ENCODE measurements at regions not wholly inside any gene's neighbourhood (a gene's known extent, or its start where the extent isn't known, plus 50 kb on each side); places are given as distances from the start of the nearest gene placed in this dataset.

DNA sequence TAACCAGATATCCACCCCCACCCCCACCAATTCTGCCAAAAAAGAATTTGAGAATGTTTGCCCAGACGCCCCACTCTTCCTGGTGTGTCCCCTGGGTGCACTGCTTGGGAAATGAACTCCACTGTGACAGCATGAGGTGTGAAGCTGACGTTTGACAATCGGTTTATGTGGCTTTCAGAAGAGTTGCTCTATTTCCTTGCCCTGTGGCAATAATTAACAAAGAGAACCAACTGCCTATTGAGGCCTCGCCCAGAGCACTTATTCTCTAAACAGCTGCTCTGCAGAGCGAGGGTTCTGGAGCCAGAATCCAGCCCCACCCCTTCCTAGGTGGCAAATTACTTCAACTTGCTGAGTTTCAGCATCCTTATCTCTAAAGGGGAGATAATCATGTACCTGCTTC is 115.8 kb upstream of the SIX3 start:
- no peak overlapping the region for H3K4me3 ChIP-seq (ENCODE audit: low read depth, low read length)
- no peaks in the 10 kb centered on the region for H3K36me3 ChIP-seq (ENCODE audit: control insufficient read depth, insufficient read depth, low read length)
- no peaks in the 10 kb centered on the region for H3K27me3 ChIP-seq (ENCODE audit: control insufficient read depth, insufficient read depth, low read length)
- DNase-seq (ENCODE audit: low read depth) (no peak), FAIRE-seq (no peak)
- TF ChIP-seq, protein P1, sequence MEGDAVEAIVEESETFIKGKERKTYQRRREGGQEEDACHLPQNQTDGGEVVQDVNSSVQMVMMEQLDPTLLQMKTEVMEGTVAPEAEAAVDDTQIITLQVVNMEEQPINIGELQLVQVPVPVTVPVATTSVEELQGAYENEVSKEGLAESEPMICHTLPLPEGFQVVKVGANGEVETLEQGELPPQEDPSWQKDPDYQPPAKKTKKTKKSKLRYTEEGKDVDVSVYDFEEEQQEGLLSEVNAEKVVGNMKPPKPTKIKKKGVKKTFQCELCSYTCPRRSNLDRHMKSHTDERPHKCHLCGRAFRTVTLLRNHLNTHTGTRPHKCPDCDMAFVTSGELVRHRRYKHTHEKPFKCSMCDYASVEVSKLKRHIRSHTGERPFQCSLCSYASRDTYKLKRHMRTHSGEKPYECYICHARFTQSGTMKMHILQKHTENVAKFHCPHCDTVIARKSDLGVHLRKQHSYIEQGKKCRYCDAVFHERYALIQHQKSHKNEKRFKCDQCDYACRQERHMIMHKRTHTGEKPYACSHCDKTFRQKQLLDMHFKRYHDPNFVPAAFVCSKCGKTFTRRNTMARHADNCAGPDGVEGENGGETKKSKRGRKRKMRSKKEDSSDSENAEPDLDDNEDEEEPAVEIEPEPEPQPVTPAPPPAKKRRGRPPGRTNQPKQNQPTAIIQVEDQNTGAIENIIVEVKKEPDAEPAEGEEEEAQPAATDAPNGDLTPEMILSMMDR (IDR thresholded peaks at IDR 0.05; ENCODE audit: insufficient read depth, low read length, severe bottlenecking): no peak

GRCh38 chr2:44826601-44827000 is 114.9 kb upstream of the SIX3 start:
- no peak for DNase-seq (ENCODE audit: low read depth)
- TF ChIP-seq, protein P1 (IDR thresholded peaks at IDR 0.05; ENCODE audit: insufficient read depth, low read length, severe bottlenecking): no peak
- no peak overlapping the region for H3K4me3 ChIP-seq (ENCODE audit: low read depth, low read length)
- FAIRE-seq: no peak
- no peaks in the 10 kb centered on the region for H3K36me3 ChIP-seq (ENCODE audit: control insufficient read depth, insufficient read depth, low read length)
- no peaks in the 10 kb centered on the region for H3K27me3 ChIP-seq (ENCODE audit: control insufficient read depth, insufficient read depth, low read length)

GRCh38 chr2:44829771-44830170 is 111.7 kb upstream of the SIX3 start:
- FAIRE-seq (no peak), DNase-seq (ENCODE audit: low read depth) (no peak)
- H3K27me3 ChIP-seq (ENCODE audit: control insufficient read depth, insufficient read depth, low read length): no peaks in the 10 kb centered on the region
- H3K4me3 ChIP-seq (ENCODE audit: low read depth, low read length): no peak overlapping the region
- H3K36me3 ChIP-seq (ENCODE audit: control insufficient read depth, insufficient read depth, low read length): no peaks in the 10 kb centered on the region
- TF ChIP-seq, protein P1 (IDR thresholded peaks at IDR 0.05; ENCODE audit: insufficient read depth, low read length, severe bottlenecking): no peak

DNA sequence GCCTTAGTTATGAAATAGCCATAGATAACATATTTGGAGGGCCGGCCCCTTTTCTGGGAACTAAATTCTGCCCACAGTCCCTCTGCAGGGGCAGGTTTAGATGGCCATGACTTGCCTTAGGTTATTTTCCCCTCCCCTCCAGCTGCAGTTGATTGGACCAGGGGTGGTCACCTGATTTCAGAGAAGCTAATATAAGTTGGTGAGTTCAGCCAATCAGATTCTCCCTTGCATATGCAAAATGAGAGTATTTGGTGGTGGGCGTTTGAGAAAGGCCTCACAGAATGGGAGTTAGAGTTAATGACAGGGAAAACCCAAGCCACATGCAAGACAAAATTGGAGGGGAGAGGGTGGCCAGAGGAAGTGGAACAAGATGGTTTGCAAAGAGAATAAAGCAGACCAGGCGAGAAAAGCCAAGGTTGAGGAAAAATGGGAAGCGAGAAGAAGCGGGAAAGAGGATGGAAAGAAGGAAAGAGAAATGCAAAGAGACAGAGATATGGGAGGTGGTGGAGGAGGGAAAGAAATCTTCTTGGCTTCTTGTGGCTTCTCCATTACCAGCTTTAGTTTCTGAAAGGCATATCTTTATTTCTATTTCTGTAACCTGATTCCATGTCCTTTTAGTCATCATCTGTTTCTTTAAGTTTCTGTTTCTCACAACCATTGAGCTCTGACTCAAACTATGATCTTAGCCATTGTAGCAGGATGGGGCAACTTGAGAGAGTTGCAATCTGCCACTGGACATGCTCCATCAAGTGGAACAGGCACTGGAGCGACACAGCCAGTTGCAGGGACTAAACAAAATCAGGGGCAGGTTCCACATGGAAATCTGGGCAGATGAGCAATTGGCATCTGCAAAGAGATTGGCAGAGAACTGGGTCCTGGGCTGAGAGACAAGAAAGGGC is 108.1 kb upstream of the SIX3 start:
- Histone ChIP-seq H3K4me3 (ENCODE audit: low read depth, low read length) (no peak overlapping the region), H3K36me3 (ENCODE audit: control insufficient read depth, insufficient read depth, low read length) (no peaks in the 10 kb centered on the region), H3K27me3 (ENCODE audit: control insufficient read depth, insufficient read depth, low read length) (no peaks in the 10 kb centered on the region)
- TF ChIP-seq, protein P1 (IDR thresholded peaks at IDR 0.05; ENCODE audit: insufficient read depth, low read length, severe bottlenecking): no peak
- FAIRE-seq: no peak
- peak; percentile 81 for DNase-seq (ENCODE audit: low read depth)

- no peaks in the 10 kb centered on the region for H3K36me3 ChIP-seq (ENCODE audit: control insufficient read depth, insufficient read depth, low read length)
- no peaks in the 10 kb centered on the region for H3K27me3 ChIP-seq (ENCODE audit: control insufficient read depth, insufficient read depth, low read length)
- FAIRE-seq: no peak
- TF ChIP-seq, protein P1 (IDR thresholded peaks at IDR 0.05; ENCODE audit: insufficient read depth, low read length, severe bottlenecking): no peak
- no peak for DNase-seq (ENCODE audit: low read depth)
- no peak overlapping the region for H3K4me3 ChIP-seq (ENCODE audit: low read depth, low read length)
Measured at GRCh38 chr2:44834656-44835055, 106.8 kb upstream of the SIX3 start.
